Stimulated activated CD4-positive, alpha-beta T cell treated with anti-CD3 and anti-CD28 coated beads, Interleukin-12 subunit alpha, Interleukin-12 subunit beta, amount 100 ng/mL, for 4 hours (primary cell): ENCODE measurements at regions not wholly inside any gene's neighbourhood (a gene's known extent, or its start where the extent isn't known, plus 50 kb on each side); places are given as distances from the start of the nearest gene placed in this dataset.
"Not testable (repeated sequence)": the region's sequence is repeated elsewhere in the genome, so short reads cannot be mapped to it uniquely, and the experiment has no call there.

Experiments used
- DNase-seq: peaks from one replicate; pipeline ENCODE4 v3.0.0-alpha.2; 2020

GRCh38 chr13:42485272-42485671 lies 88.7 kb upstream of the TNFSF11 start:
- no peak for DNase-seq

- DNase-seq = no peak
These were observed 87.2 kb upstream of the TNFSF11 start for GRCh38 chr13:42486711-42487198.

DNA sequence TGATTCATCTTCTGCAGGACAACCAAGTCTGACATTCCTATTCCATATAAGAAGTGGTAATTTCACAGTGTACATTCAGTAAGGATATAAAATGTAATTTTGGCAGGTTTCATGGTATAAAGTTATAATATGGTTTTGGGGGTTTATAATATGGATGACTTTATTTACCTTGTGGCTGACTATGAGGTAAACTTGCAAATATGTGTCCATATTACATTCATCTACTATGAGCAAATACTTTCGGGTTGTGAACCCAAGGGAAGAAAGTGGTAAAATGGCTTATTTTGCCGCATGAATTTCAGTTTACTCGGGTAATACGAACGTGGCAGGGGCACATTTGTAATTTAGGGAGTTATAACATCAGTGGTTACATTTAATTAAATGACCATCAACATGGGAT lies 86.7 kb upstream of the TNFSF11 start:
- DNase-seq = no peak

GRCh38 chr13:42490676-42491075 lies 83.3 kb upstream of the TNFSF11 start:
- DNase-seq = no peak

- no peak for DNase-seq
These were observed 81.5 kb upstream of the TNFSF11 start for GRCh38 chr13:42492372-42492920.

DNA sequence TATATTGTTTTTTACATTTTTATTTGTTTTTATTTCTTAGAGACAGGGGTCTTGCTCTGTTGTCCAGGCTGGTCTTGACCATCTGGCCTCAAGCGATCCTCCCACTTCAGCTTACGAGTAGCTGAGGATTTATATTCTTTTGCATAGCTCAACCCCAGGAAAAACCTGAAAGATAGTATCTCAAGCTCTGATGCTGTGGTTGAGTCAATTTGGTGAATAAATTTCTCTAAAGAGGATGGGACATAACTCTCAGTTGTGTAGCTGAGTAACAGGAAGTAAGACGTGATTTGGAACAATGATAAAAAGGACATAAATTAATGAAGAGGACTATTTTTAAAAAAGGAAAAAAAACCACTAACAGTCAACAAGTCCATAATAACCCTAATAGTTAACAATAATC lies 79.8 kb upstream of the TNFSF11 start:
- no peak for DNase-seq

GRCh38 chr13:42495255-42495654 lies 78.7 kb upstream of the TNFSF11 start:
- no peak for DNase-seq

DNA sequence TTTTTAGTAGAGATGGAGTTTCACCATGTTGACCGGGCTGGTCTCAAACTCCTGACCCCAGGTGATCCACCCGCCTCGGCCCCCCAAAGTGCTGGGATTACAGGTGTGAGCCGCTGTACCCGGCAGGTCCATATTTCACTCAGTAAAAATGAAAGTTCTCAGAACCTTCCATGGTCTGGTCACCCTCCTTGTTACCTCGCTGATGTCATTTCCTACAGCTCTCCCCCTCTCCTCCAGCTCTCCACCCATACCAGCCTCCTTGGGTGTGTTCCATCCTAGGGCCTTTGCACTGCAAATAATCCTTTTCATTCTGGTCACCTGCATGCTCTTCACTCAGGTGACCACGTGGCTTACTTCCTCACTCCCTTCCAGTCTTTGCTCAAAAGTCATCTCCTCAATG lies 78.2 kb upstream of the TNFSF11 start:
- no peak for DNase-seq

GRCh38 chr13:42496926-42497554 lies 76.9 kb upstream of the TNFSF11 start:
- DNase-seq = not testable (repeated sequence)

- DNase-seq = no peak
These were observed 76.2 kb upstream of the TNFSF11 start for GRCh38 chr13:42497798-42498197.

DNA sequence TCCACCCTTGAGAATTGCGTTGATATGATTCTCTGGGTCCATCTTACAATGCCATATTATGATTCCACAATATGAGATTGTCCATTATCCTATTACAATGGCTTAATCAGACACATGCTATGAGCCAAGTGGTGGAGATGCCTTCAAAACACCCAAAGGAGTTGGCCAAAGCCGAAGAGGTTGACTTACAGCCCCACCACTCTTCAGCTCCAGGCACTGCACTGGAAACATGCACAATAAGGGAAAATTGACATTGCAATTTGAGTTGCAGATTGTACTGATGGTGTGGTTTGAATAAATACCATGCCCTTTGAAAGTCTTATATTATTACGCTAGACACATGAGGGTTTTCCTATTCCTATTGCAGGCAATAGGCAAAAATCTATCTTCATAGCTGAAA lies 75.4 kb upstream of the TNFSF11 start:
- DNase-seq = no peak
